LoVo (cell line): ENCODE measurements at regions not wholly inside any gene's neighbourhood (a gene's known extent, or its start where the extent isn't known, plus 50 kb on each side); places are given as distances from the start of the nearest gene placed in this dataset.

ENCODE experiments used
- DNase-seq: peaks from one replicate; pipeline ENCODE4 v3.0.0-alpha.2; 2016; ENCODE audit warnings: low spot score

GRCh38 chr10:78320506-78320905 lies 286.8 kb downstream of the RPS24 start:
- DNase-seq, result no peak

- DNase-seq, result no peak
These were observed 287.3 kb downstream of the RPS24 start for GRCh38 chr10:78321000-78321399.

- DNase-seq, result no peak
These were observed 287.8 kb downstream of the RPS24 start for GRCh38 chr10:78321500-78321899.

GRCh38 chr10:78326372-78326771 lies 292.7 kb downstream of the RPS24 start:
- DNase-seq, result no peak

- DNase-seq, result no peak
These were observed 294.3 kb downstream of the RPS24 start for GRCh38 chr10:78327778-78328591.

- DNase-seq, result no peak
These were observed 295.1 kb downstream of the RPS24 start for GRCh38 chr10:78328592-78329404.

- DNase-seq, result no peak
These were observed 297.2 kb downstream of the RPS24 start for GRCh38 chr10:78330884-78331283.

GRCh38 chr10:78331391-78331922 lies 297.8 kb downstream of the RPS24 start:
- DNase-seq, result no peak

GRCh38 chr10:78332012-78332411 lies 298.3 kb downstream of the RPS24 start:
- no peak for DNase-seq

- no peak for DNase-seq
These were observed 299.0 kb downstream of the RPS24 start for GRCh38 chr10:78332657-78333056.

GRCh38 chr10:78333362-78334143 lies 299.9 kb downstream of the RPS24 start:
- DNase-seq, result no peak

GRCh38 chr10:78335371-78335690 lies 301.7 kb downstream of the RPS24 start:
- DNase-seq, result no peak

- DNase-seq, result no peak
These were observed 302.2 kb downstream of the RPS24 start for GRCh38 chr10:78335691-78336401.

GRCh38 chr10:78336402-78336791 lies 302.7 kb downstream of the RPS24 start:
- DNase-seq, result no peak

GRCh38 chr10:78337016-78337415 lies 303.4 kb downstream of the RPS24 start:
- no peak for DNase-seq

- DNase-seq, result no peak
These were observed 304.2 kb downstream of the RPS24 start for GRCh38 chr10:78337646-78338391.

- DNase-seq, result no peak
These were observed 305.1 kb downstream of the RPS24 start for GRCh38 chr10:78338717-78339116.

GRCh38 chr10:78339251-78339650 lies 305.6 kb downstream of the RPS24 start:
- DNase-seq, result no peak

GRCh38 chr10:78341953-78342614 lies 308.4 kb downstream of the RPS24 start:
- no peak for DNase-seq
